Endodermal cell (in vitro differentiated cells): ENCODE measurements at regions not wholly inside any gene's neighbourhood (a gene's known extent, or its start where the extent isn't known, plus 50 kb on each side); places are given as distances from the start of the nearest gene placed in this dataset.

Experiments
- DNase-seq: peaks from one replicate; pipeline ENCODE4 v3.0.0-alpha.2; 2017
- H3K27ac ChIP-seq: 2 replicates; pipeline ENCODE4 v1.5.1; 2013; ENCODE audit warnings: mild to moderate bottlenecking, low read depth, low read length, moderate library complexity
- H3K27me3 ChIP-seq: 2 replicates; pipeline ENCODE4 v1.6.1; 2013; ENCODE audit warnings: mild to moderate bottlenecking, low read length, moderate library complexity; ENCODE audit not compliant: insufficient read depth, control insufficient read depth, poor library complexity, severe bottlenecking
- H3K36me3 ChIP-seq: 2 replicates; pipeline ENCODE4 v1.7.0; 2013; ENCODE audit warnings: mild to moderate bottlenecking, low read length, moderate library complexity; ENCODE audit not compliant: control insufficient read depth, insufficient read depth
- H3K4me1 ChIP-seq: one replicate; pipeline ENCODE4 v1.7.0; 2013; ENCODE audit warnings: low read length; ENCODE audit not compliant: control insufficient read depth, insufficient read depth
- H3K4me3 ChIP-seq: 2 replicates; pipeline ENCODE4 v1.5.1; 2013; ENCODE audit warnings: mild to moderate bottlenecking, low read length, moderate library complexity
- H3K9ac ChIP-seq: 2 replicates; pipeline ENCODE4 v1.6.1; 2013; ENCODE audit warnings: mild to moderate bottlenecking, low read length, moderate library complexity; ENCODE audit not compliant: poor library complexity, severe bottlenecking; ENCODE audit errors: extremely low read depth
- H3K9me3 ChIP-seq: 2 replicates; pipeline ENCODE4 v1.6.1; 2013; ENCODE audit warnings: mild to moderate bottlenecking, low read length, moderate library complexity; ENCODE audit not compliant: control insufficient read depth
- H3K27ac Mint-ChIP-seq: 2 replicates; pipeline ENCODE4 v1.8.0; 2020; ENCODE audit warnings: mixed read lengths
- H3K27me3 Mint-ChIP-seq: 2 replicates; pipeline ENCODE4 v1.8.0; 2021; ENCODE audit warnings: mild to moderate bottlenecking, mixed read lengths; ENCODE audit not compliant: insufficient read depth
- H3K36me3 Mint-ChIP-seq: 2 replicates; pipeline ENCODE4 v1.8.0; 2020; ENCODE audit warnings: low read depth, mixed read lengths
- H3K4me1 Mint-ChIP-seq: 2 replicates; pipeline ENCODE4 v1.8.0; 2020; ENCODE audit warnings: mixed read lengths
- H3K4me3 Mint-ChIP-seq: 2 replicates; pipeline ENCODE4 v1.8.0; 2020; ENCODE audit warnings: mild to moderate bottlenecking, moderate library complexity, mixed read lengths
- H3K9me3 Mint-ChIP-seq: 2 replicates; pipeline ENCODE4 v1.8.0; 2020; ENCODE audit warnings: mild to moderate bottlenecking, mixed read lengths
- whole genome bisulfite sequencing, 2 experiments: methylation state at CpG; one replicate each; pipeline versions ENCODE4 v1.1.5 to v1.1.7; 2013; ENCODE audit warnings: missing lambda C conversion rate in 2 of 2, mixed read lengths in 1 of 2; ENCODE audit not compliant: insufficient coverage in 1 of 2, insufficient read length in 1 of 2; 5-methylcytosine and 5-hydroxymethylcytosine counted together
- TF ChIP-seq, protein P1 (sequence below): fragments of 200-600 bp; sonication (generic); conservative IDR thresholded peaks from 2 replicates; pipeline ENCODE4 v1.5.0; 2021; ENCODE audit warnings: antibody characterized with exemption, mild to moderate bottlenecking

DNA sequence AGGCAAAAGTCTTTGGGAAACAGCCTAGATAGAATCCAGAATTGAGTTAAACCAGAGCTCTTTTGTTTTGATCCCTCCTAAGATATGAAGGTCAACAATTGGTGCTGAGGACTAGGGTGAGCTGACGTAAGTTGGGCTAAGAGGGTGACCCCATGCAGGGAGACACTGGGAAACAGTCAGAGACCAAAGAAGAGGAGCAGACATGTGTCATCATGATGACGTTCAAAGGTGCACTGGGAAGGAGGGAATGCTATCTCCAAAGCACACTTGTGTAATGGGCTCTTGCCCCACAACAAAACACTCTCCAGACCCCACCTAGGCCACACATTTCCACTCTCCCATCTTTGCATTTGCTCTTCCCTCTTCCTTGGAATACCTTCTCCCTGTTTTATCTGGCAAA is 481.4 kb downstream of the COG6 start:
- Mint-ChIP-seq H3K9me3 (peaks cover under 1% of the 10 kb centered on the region), H3K4me1 (peaks cover 5% of the 10 kb centered on the region), H3K27ac (no peak overlapping the region), H3K4me3 (no peak overlapping the region), H3K36me3 (no peaks in the 10 kb centered on the region), H3K27me3 (peaks cover 2% of the 10 kb centered on the region)
- TF ChIP-seq, protein P1, sequence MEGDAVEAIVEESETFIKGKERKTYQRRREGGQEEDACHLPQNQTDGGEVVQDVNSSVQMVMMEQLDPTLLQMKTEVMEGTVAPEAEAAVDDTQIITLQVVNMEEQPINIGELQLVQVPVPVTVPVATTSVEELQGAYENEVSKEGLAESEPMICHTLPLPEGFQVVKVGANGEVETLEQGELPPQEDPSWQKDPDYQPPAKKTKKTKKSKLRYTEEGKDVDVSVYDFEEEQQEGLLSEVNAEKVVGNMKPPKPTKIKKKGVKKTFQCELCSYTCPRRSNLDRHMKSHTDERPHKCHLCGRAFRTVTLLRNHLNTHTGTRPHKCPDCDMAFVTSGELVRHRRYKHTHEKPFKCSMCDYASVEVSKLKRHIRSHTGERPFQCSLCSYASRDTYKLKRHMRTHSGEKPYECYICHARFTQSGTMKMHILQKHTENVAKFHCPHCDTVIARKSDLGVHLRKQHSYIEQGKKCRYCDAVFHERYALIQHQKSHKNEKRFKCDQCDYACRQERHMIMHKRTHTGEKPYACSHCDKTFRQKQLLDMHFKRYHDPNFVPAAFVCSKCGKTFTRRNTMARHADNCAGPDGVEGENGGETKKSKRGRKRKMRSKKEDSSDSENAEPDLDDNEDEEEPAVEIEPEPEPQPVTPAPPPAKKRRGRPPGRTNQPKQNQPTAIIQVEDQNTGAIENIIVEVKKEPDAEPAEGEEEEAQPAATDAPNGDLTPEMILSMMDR = no peak
- 97 to 100% methylated on average over 1 to 2 of the region's 2 CpGs for WGBS, 2 experiments
- no peak for DNase-seq
- Histone ChIP-seq H3K27me3 (no peaks in the 10 kb centered on the region), H3K9ac (no peak overlapping the region), H3K9me3 (no peaks in the 10 kb centered on the region), H3K27ac (no peak overlapping the region), H3K4me1 (no peaks in the 10 kb centered on the region), H3K4me3 (no peak overlapping the region), H3K36me3 (no peaks in the 10 kb centered on the region)

DNA sequence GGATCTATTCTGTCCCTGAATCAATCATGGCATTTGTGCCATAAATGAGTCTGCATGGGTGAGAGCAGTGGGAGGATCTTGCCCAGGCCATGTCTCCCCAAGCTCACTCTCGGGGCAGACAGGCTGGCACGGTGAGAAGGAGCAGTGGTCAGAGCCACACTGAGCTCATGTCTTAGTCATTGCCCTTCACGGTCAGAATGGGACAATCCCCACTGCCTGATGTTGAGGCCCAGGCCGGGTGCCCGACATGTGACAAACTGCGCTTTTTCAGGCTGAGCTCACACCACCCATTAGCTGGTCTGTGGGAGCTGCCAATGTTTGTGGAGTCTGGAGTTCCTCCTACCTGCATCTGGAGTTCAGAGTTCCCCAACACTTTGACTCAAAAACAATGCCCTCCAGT is 481.9 kb downstream of the COG6 start:
- Histone ChIP-seq H3K4me3 (no peak overlapping the region), H3K27ac (no peak overlapping the region), H3K27me3 (no peaks in the 10 kb centered on the region), H3K9me3 (no peaks in the 10 kb centered on the region), H3K36me3 (no peaks in the 10 kb centered on the region), H3K4me1 (no peaks in the 10 kb centered on the region), H3K9ac (no peak overlapping the region)
- TF ChIP-seq, protein P1 = no peak
- Mint-ChIP-seq H3K4me1 (peaks cover 5% of the 10 kb centered on the region), H3K4me3 (no peak overlapping the region), H3K36me3 (no peaks in the 10 kb centered on the region), H3K9me3 (no peaks in the 10 kb centered on the region), H3K27ac (no peak overlapping the region), H3K27me3 (peaks cover 2% of the 10 kb centered on the region)
- WGBS, 2 experiments = 96 to 97% methylated on average over 6 of the region's 6 CpGs
- no peak for DNase-seq

DNA sequence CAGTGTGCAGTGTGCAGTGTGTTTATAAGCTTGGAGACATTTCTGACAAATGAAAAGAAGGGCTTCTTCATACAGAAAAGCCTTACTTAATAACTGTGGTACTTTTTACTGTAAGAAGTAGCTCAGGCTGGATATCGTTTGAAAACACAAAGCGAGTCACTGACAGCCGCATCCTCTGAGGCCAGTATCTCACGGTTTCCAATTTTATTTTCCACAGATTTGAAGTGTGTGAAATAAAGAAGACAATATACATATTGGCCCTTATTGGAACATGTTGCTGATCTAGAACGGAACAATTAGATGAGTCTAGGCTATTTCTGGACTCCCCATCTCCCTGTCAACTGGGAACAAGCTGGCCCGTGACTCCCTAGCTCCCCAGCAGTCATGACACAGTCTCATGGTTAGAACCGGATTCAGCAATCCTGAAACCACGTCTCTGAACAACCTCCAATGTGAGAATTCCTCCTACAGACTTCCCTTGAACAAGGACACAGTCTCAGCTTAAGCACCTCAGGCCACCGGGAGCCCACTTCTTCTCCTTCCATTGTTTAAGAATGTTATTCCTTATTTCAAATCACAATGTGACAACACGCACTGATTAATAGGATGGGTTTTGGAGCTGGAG is 484.5 kb downstream of the COG6 start:
- no peaks in the 10 kb centered on the region for H3K4me1 Mint-ChIP-seq

More for the DNA sequence above, 484.5 kb downstream of the COG6 start:
- no peak overlapping the region for H3K27ac Mint-ChIP-seq
- no peak for DNase-seq
- Histone ChIP-seq H3K4me1 (no peaks in the 10 kb centered on the region), H3K27me3 (no peaks in the 10 kb centered on the region), H3K9me3 (no peaks in the 10 kb centered on the region), H3K36me3 (no peaks in the 10 kb centered on the region), H3K4me3 (no peak overlapping the region), H3K27ac (no peak overlapping the region), H3K9ac (no peak overlapping the region)
- H3K36me3 Mint-ChIP-seq = no peaks in the 10 kb centered on the region
- TF ChIP-seq, protein P1 = no peak
- WGBS, 2 experiments = 76 to 89% methylated on average over 4 to 10 of the region's 10 CpGs
- no peaks in the 10 kb centered on the region for H3K9me3 Mint-ChIP-seq
- no peak overlapping the region for H3K4me3 Mint-ChIP-seq
- H3K27me3 Mint-ChIP-seq = peaks cover 2% of the 10 kb centered on the region
